ENCODE measurements at regions not wholly inside any gene's neighbourhood (a gene's known extent, or its start where the extent isn't known, plus 50 kb on each side); places are given as distances from the start of the nearest gene placed in this dataset.

GRCh38 chr12:45128637-45129036, 77.7 kb upstream of the DBX2 start:
- H3K4me3 ChIP-seq (ENCODE audit: low read depth, low read length) = no peak overlapping the region
- TF ChIP-seq CTCF (IDR thresholded peaks at IDR 0.05; ENCODE audit: borderline replicate concordance, insufficient read depth, low read depth, low read length) = no peak

DNA sequence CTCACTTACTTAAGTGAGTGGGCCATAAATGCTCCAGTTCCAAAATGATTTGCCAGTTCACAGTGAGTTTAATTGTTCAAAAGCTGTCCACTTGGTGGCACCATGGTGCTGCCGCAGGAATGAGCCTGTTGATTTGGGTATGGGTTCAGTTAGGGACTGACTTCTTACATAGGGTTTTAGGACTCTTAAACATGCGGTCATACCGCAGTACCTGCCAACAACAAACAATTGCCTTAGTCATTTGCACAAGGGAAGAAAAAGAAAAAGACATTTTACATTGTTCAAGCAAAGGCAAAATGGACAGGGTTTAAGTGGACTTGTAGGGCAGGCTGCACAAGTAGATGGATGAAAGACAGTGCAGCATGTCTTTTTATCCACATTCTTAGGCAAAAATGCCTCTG, 80.0 kb upstream of the DBX2 start:
- TF ChIP-seq CTCF (IDR thresholded peaks at IDR 0.05; ENCODE audit: borderline replicate concordance, insufficient read depth, low read depth, low read length) = peak; percentile 70
- no peak overlapping the region for H3K4me3 ChIP-seq (ENCODE audit: low read depth, low read length)

GRCh38 chr12:45131506-45131905, 80.6 kb upstream of the DBX2 start:
- H3K4me3 ChIP-seq (ENCODE audit: low read depth, low read length) = no peak overlapping the region
- no peak for TF ChIP-seq CTCF (IDR thresholded peaks at IDR 0.05; ENCODE audit: borderline replicate concordance, insufficient read depth, low read depth, low read length)

- no peak for TF ChIP-seq CTCF (IDR thresholded peaks at IDR 0.05; ENCODE audit: borderline replicate concordance, insufficient read depth, low read depth, low read length)
- no peak overlapping the region for H3K4me3 ChIP-seq (ENCODE audit: low read depth, low read length)
These were observed 77.3 kb upstream of the ANO6 start for GRCh38 chr12:45138609-45139008.

- no peak for TF ChIP-seq CTCF (IDR thresholded peaks at IDR 0.05; ENCODE audit: borderline replicate concordance, insufficient read depth, low read depth, low read length)
- H3K4me3 ChIP-seq (ENCODE audit: low read depth, low read length) = no peak overlapping the region
These were observed 67.9 kb upstream of the ANO6 start for GRCh38 chr12:45148006-45148405.

DNA sequence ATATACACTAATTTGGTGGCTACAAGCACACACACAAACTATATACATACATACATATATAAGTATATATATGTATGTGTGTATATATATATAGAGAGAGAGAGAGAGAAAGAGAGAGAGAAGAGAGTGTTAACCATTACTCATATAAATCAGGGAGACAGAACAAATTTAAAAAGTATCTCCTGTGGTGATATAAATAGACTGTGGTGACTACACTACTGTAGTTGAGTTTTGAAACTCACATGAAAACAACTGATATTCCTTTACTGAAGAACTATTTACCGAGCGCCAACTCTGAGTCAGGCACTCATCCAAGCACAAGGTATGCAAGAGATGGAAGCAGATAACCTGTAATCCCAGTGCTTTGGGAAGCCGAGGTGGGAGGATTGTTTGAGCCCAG, 67.3 kb upstream of the ANO6 start:
- no peak for TF ChIP-seq CTCF (IDR thresholded peaks at IDR 0.05; ENCODE audit: borderline replicate concordance, insufficient read depth, low read depth, low read length)
- H3K4me3 ChIP-seq (ENCODE audit: low read depth, low read length) = no peak overlapping the region

- no peak for TF ChIP-seq CTCF (IDR thresholded peaks at IDR 0.05; ENCODE audit: borderline replicate concordance, insufficient read depth, low read depth, low read length)
- no peak overlapping the region for H3K4me3 ChIP-seq (ENCODE audit: low read depth, low read length)
These were observed 50.6 kb upstream of the ANO6 start for GRCh38 chr12:45165284-45165683.
